GM18499 (cell line): ENCODE measurements at regions not wholly inside any gene's neighbourhood (a gene's known extent, or its start where the extent isn't known, plus 50 kb on each side); places are given as distances from the start of the nearest gene placed in this dataset.
"Not testable (repeated sequence)": the region's sequence is repeated elsewhere in the genome, so short reads cannot be mapped to it uniquely, and the experiment has no call there.

ENCODE experiments used
- ATAC-seq: cut with Tn5 transposase; IDR thresholded peaks from one replicate; pipeline ENCODE4 v1.9.1; 2021; ENCODE audit warnings: moderate number of reproducible peaks; ENCODE audit not compliant: insufficient read depth, unreplicated experiment

GRCh38 chr2:189306525-189306924, 127.0 kb upstream of the COL5A2 start:
- no peak for ATAC-seq

DNA sequence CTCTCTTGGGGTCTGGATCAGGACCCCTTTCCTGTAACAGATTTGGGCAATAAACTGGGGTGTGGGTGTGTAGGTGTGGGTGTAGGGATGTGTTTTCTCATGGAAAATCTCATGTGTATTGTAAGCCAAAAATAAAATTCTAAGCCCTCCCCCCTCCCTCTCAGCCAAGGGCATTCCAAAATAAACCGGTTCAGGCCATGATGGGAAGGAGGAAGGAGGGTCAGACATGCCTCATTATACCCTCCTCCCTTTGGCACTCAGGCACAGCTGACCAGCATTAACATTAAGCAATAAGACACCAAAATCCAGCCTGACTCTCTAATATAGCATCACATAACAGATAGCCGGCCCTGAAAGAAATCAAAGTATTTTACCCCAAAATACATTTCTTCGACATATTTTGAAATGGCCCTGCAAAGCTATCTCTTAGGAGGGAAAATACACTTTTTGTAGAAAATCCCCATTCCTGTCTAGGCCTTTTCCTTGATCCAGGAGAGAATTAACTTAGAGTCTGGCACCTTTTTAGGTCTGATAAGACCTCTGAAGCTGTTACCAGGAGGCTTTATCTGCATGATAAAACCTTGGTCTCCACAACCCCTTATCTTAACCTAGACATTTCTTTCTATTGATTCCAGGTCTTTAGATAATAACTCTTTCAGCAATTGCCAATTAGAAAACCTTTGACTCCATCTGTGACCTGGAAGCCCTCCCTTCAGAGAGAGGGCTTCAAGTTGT, 128.7 kb upstream of the COL5A2 start:
- no peak for ATAC-seq

- ATAC-seq, result no peak
These were observed 129.8 kb upstream of the COL5A2 start for GRCh38 chr2:189309331-189309730.

GRCh38 chr2:189312211-189312610, 129.1 kb upstream of the WDR75 start:
- ATAC-seq, result no peak

DNA sequence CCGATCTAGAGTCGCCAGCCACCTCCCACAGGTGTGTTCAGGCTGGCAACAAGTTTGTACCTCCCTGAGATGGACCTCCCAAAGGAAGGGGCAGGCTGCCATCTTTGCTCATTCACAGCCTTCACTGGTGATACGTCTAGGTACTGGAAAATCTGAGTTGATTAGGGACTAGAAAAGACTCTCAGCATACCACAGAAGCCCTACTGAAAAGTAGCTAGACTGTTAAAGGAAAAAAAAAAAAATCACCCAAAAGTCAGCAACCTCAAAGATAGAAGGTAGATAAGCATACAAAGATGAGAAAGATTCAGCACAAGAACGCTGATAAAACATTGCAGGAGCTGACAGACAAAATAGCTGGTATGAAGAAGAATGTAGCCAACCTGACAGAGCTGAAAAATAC, 128.6 kb upstream of the WDR75 start:
- no peak for ATAC-seq

DNA sequence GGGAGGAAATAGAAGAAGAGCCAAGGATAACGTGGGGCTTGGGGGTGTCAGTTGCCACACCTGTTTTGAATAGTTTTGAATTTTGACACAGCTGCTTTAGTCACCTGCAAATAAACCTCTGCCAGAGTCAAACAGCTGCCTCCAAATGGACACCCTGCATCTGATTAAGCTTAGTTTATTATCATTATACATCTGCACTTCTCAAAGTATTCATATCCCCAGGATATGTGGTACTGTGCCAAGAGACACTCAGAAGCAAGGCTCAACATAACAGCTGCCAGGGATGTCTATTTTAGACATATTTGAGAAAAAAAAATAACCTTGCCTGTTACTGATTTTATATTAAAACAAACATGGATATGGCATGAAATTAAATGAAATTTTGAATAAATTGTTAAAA, 122.5 kb upstream of the WDR75 start:
- ATAC-seq, result no peak

- ATAC-seq, result not testable (repeated sequence)
These were observed 121.8 kb upstream of the WDR75 start for GRCh38 chr2:189319424-189319823.

GRCh38 chr2:189327879-189328847, 113.1 kb upstream of the WDR75 start:
- ATAC-seq, result no peak

DNA sequence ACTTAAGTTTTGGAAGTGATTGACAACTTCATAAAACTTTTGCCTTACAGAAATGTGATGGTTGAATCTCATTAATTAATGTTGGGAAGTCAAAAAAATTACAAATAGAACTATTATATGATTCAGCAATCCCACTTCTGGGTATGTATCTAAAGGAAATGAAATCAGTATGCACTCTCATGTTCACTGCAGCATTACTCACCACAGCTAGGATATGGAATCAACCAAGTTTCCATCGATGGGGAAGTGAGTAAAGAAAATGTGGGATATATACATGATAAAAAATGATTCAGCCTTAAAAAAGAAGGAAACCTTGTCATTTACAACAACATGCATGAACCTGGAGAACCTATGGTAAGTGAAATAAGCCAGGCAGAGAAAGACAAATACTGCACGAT, 112.4 kb upstream of the WDR75 start:
- no peak for ATAC-seq

GRCh38 chr2:189336276-189336975, 104.8 kb upstream of the WDR75 start:
- no peak for ATAC-seq

DNA sequence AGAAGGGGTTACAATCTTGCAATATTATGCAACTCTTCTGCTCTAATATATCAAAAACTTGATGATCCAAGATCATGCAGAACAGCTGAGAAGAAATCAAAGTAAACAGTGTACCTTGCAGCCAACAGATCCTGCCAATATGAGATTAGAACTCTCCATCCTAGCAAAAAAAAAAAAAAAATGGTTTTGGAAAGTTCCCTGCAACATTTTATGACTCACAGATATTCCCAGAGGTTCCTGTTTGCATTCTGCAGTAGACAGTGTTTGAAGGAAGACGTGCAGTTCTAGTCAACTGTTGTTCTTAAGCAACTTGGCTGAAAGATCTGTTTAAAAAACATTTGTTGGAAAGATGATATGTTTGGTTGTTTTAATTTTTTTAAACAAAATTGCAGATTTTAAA, 103.6 kb upstream of the WDR75 start:
- no peak for ATAC-seq

DNA sequence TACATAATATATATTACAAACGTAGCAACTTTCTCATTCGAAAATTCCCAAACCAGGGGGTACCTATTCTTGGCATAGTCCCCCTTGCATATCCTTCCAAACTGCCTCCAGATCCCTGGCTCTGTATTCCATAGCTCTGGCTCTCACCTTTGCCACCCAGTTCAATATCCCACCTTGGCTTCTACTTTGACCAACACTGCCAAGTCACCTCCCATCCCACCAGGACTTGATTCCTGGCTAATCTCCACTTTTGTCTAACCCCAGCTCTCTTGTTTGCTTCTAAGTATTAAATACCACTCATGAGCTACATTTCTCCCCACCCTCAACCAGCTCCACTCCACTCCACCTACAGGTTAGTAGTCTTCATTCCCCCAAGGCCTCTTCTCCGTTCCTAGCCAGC, 103.2 kb upstream of the WDR75 start:
- no peak for ATAC-seq

- ATAC-seq, result no peak
These were observed 100.2 kb upstream of the WDR75 start for GRCh38 chr2:189341077-189341476.

GRCh38 chr2:189344043-189344442, 97.2 kb upstream of the WDR75 start:
- no peak for ATAC-seq

DNA sequence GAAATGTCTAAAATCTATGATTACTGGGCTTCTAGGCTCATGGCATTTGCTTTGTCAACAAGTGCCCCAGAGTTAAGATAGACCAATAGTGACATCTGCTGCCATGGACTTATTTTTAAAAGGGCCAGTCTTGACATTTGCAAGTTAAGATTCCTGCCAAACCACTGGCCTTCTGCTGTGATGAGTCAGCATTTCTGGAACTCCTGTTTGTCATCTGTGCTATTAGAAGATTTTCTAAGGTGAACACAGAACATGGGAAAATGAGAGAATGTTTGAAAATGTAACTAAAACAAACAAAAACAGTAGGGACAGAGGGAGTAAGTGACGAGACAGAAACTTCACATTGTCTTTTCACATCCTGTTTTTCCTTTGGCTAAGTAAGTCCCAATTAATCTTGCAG, 93.7 kb upstream of the WDR75 start:
- ATAC-seq, result peak; percentile 86

DNA sequence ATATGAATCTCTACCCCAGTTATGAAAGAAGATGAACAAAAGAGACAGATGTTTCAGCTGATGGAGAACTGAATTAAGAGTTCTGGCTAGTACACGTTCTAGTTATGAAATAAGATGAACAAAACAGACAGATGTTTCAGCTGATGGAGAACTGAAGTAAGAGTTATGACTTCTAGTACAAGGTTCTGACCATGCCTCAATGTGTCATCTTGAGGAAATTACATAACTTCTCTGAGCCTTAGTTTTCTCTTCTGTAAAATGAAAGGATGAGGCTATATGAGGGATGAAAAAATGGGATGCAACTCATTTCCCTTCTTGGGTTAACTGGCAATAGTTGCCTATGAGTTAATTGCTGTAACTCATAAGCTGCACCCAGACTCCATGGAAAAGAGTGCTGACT, 92.9 kb upstream of the WDR75 start:
- ATAC-seq, result no peak

GRCh38 chr2:189350540-189351209, 90.6 kb upstream of the WDR75 start:
- no peak for ATAC-seq

- ATAC-seq, result not testable (repeated sequence)
These were observed 89.3 kb upstream of the WDR75 start for GRCh38 chr2:189351933-189352332.

DNA sequence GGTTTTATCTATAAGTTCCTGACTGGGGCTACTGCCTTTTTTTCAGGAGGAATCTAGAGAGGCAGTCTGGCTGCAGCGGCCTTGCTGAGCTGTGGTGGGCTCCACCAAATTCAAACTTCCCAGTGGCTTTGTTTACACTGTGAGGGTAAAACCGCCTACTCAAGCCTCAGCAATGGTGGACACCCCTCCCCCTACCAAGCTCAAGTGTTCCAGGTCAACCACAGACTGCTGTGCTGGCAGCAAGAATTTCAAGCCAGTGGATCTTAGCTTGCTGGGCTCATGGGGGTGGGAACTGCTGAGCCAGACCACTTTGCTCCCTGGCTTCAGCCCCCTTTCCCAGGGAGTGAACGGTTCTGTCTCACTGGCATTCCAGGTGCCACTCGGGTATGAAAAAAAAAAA, 83.9 kb upstream of the WDR75 start:
- not testable (repeated sequence) for ATAC-seq

DNA sequence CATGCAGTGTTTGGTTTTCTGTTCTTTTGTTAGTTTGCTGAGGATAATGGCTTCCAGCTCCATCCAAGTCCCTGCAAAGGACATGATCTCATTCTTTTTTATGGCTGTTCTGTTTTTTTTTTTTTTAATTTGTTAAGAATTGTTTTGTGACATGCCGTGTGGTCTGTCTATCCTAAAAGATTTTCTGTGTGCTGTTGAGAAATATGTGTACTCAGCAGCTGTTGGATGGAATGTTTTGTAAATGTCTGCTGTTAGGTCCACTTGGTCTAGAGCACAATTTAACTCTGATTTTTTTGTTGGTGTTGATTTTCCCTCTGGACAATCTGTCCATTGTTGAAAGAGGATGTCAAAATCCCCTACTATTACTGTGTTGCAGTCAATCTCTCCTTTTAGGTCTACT, 80.4 kb upstream of the WDR75 start:
- no peak for ATAC-seq
